NB4 (cell line): ENCODE measurements at regions not wholly inside any gene's neighbourhood (a gene's known extent, or its start where the extent isn't known, plus 50 kb on each side); places are given as distances from the start of the nearest gene placed in this dataset.
A peak's percentile ranks its signal among the peaks of the same experiment; 100 is the strongest.
"Not testable (repeated sequence)": the region's sequence is repeated elsewhere in the genome, so short reads cannot be mapped to it uniquely, and the experiment has no call there.

Experiments
- DNase-seq: peaks from one replicate; pipeline ENCODE4 v3.0.0; 2010; ENCODE audit warnings: low read depth
- H3K4me3 ChIP-seq: one replicate; pipeline ENCODE4 v1.5.1; 2011; ENCODE audit warnings: mild to moderate bottlenecking, low read depth, low read length, moderate library complexity
- CTCF ChIP-seq: IDR thresholded peaks from one replicate; pipeline ENCODE4 v1.5.1; 2012; ENCODE audit warnings: low read depth, low read length
- MAX ChIP-seq: IDR thresholded peaks from 2 replicates; pipeline ENCODE4 v1.6.1; 2011; ENCODE audit warnings: low read depth, low read length
- MYC ChIP-seq: IDR thresholded peaks from 2 replicates; pipeline ENCODE4 v1.6.1; 2011; ENCODE audit warnings: low read depth, low read length
- POLR2A ChIP-seq: IDR thresholded peaks from 2 replicates; pipeline ENCODE4 v1.6.1; 2011; ENCODE audit warnings: mild to moderate bottlenecking; ENCODE audit not compliant: insufficient read length; ENCODE audit errors: extremely low read depth

- no peak for TF ChIP-seq MYC
- TF ChIP-seq POLR2A = no peak
- TF ChIP-seq CTCF = no peak
- no peak for TF ChIP-seq MAX
- DNase-seq = no peak
- no peak overlapping the region for H3K4me3 ChIP-seq
These were observed 125.6 kb upstream of the HS3ST4 start for GRCh38 chr16:25566183-25566582.

- DNase-seq = peak; percentile 2
- no peak overlapping the region for H3K4me3 ChIP-seq
- TF ChIP-seq POLR2A (no peak), MYC (no peak), MAX (no peak), CTCF (no peak)
These were observed 128.1 kb upstream of the HS3ST4 start for GRCh38 chr16:25563700-25564099.

- not testable (repeated sequence) for H3K4me3 ChIP-seq
These were observed 130.0 kb upstream of the HS3ST4 start for GRCh38 chr16:25561723-25562122.

GRCh38 chr16:25556968-25557312 is 134.8 kb upstream of the HS3ST4 start:
- DNase-seq, H3K4me3 ChIP-seq: not testable (repeated sequence)

More at GRCh38 chr16:25561723-25562122, 130.0 kb upstream of the HS3ST4 start:
- DNase-seq = not testable (repeated sequence)

GRCh38 chr16:25556289-25556967 is 135.3 kb upstream of the HS3ST4 start:
- not testable (repeated sequence) for H3K4me3 ChIP-seq, DNase-seq

- no peak overlapping the region for H3K4me3 ChIP-seq
- no peak for TF ChIP-seq POLR2A
- no peak for TF ChIP-seq MAX
- no peak for DNase-seq
These were observed 137.9 kb upstream of the HS3ST4 start for GRCh38 chr16:25553711-25554436.

- TF ChIP-seq POLR2A (no peak), MAX (no peak), MYC (no peak), CTCF (no peak)
- H3K4me3 ChIP-seq = no peak overlapping the region
- DNase-seq = no peak
These were observed 141.1 kb upstream of the HS3ST4 start for GRCh38 chr16:25550647-25551046.

GRCh38 chr16:25546791-25547190 is 145.0 kb upstream of the HS3ST4 start:
- H3K4me3 ChIP-seq = no peak overlapping the region
- DNase-seq = no peak
- no peak for TF ChIP-seq MYC
- no peak for TF ChIP-seq MAX
- TF ChIP-seq CTCF = no peak
- TF ChIP-seq POLR2A = no peak
